Neural progenitor cell (in vitro differentiated cells): ENCODE measurements at regions not wholly inside any gene's neighbourhood (a gene's known extent, or its start where the extent isn't known, plus 50 kb on each side); places are given as distances from the start of the nearest gene placed in this dataset.

Source experiments
- CTCF ChIP-seq: fragments of 200-600 bp; sonication (generic); IDR thresholded peaks from 2 replicates; pipeline ENCODE4 v1.5.1; 2017; ENCODE audit warnings: antibody characterized with exemption, mild to moderate bottlenecking
- EZH2 ChIP-seq: fragments of 200-600 bp; sonication (generic); IDR thresholded peaks from 2 replicates; pipeline ENCODE4 v1.6.1; 2017; ENCODE audit warnings: antibody characterized with exemption, mild to moderate bottlenecking, moderate library complexity
- EZH2phosphoT487 ChIP-seq: fragments of 200-600 bp; sonication (generic); IDR thresholded peaks from 2 replicates; pipeline ENCODE4 v1.6.1; 2017; ENCODE audit warnings: antibody characterized with exemption

GRCh38 chr3:1010228-1010627 is 82.6 kb upstream of the CNTN6 start:
- TF ChIP-seq CTCF (no peak), EZH2 (no peak), EZH2phosphoT487 (no peak)
